SK-N-SH treated with all-trans-retinoic acid at 6 μM for 48 hours (cell line): ENCODE measurements at regions not wholly inside any gene's neighbourhood (a gene's known extent, or its start where the extent isn't known, plus 50 kb on each side); places are given as distances from the start of the nearest gene placed in this dataset.

Experiments
- ATAC-seq: fragments of 200-7000 bp; cut with Tn5 transposase; 3 replicates; pipeline ENCODE4 v1.9.1; 2020; ENCODE audit warnings: mild to moderate bottlenecking, moderate library complexity
- ARNTL ChIP-seq: fragments of 450-650 bp; formaldehyde crosslinking; IDR thresholded peaks from 2 replicates; pipeline ENCODE4 v1.5.0; 2020; ENCODE audit warnings: low read depth, mild to moderate bottlenecking, moderate library complexity, borderline replicate concordance
- BACH2 ChIP-seq: fragments of 250-450 bp; sonication (Bioruptor Pico); IDR thresholded peaks from 2 replicates; pipeline ENCODE4 v1.9.0; 2021; ENCODE audit warnings: mild to moderate bottlenecking, borderline replicate concordance
- CSDC2 ChIP-seq: fragments of 250-450 bp; sonication (Bioruptor Pico); IDR thresholded peaks from 2 replicates; pipeline ENCODE4 v1.5.0; 2020; ENCODE audit warnings: mild to moderate bottlenecking, moderate library complexity
- ESRRG ChIP-seq: fragments of 250-450 bp; sonication (Bioruptor Pico); IDR thresholded peaks from 2 replicates; pipeline ENCODE4 v1.6.1; 2021; ENCODE audit warnings: mild to moderate bottlenecking
- OSR1 ChIP-seq: fragments of 250-450 bp; sonication (Bioruptor Pico); IDR thresholded peaks from 2 replicates; pipeline ENCODE4 v1.8.0; 2022; ENCODE audit warnings: moderate library complexity, mild to moderate bottlenecking, inconsistent platforms
- PPARA ChIP-seq: fragments of 250-450 bp; sonication (Bioruptor Pico); IDR thresholded peaks from 2 replicates; pipeline ENCODE4 v1.5.0; 2020; ENCODE audit warnings: mild to moderate bottlenecking, borderline replicate concordance
- RARB ChIP-seq: fragments of 250-450 bp; sonication (Bioruptor Pico); IDR thresholded peaks from 2 replicates; pipeline ENCODE4 v1.8.0; 2021; ENCODE audit warnings: mild to moderate bottlenecking, moderate library complexity
- SNAI2 ChIP-seq: fragments of 250-450 bp; sonication (Bioruptor Pico); IDR thresholded peaks from 2 replicates; pipeline ENCODE4 v1.5.0; 2020; ENCODE audit warnings: mild to moderate bottlenecking, moderate library complexity
- TCF4 ChIP-seq: fragments of 250-450 bp; sonication (Bioruptor Pico); IDR thresholded peaks from 2 replicates; pipeline ENCODE4 v1.8.0; 2021; ENCODE audit warnings: mild to moderate bottlenecking, moderate library complexity, borderline replicate concordance
- TOX ChIP-seq: fragments of 250-450 bp; sonication (Bioruptor Pico); IDR thresholded peaks from 2 replicates; pipeline ENCODE4 v1.8.0; 2021; ENCODE audit warnings: mild to moderate bottlenecking, moderate library complexity, borderline replicate concordance
- ZC3H10 ChIP-seq: fragments of 250-450 bp; sonication (Bioruptor Pico); IDR thresholded peaks from 2 replicates; pipeline ENCODE4 v1.5.1; 2021; ENCODE audit warnings: mild to moderate bottlenecking, moderate library complexity
- ZFP3 ChIP-seq: fragments of 250-450 bp; sonication (Bioruptor Pico); IDR thresholded peaks from 2 replicates; pipeline ENCODE4 v1.5.0; 2020; ENCODE audit warnings: mild to moderate bottlenecking, moderate library complexity
- ZFP30 ChIP-seq: fragments of 450-650 bp; formaldehyde crosslinking; IDR thresholded peaks from 2 replicates; pipeline ENCODE4 v1.5.0; 2022; ENCODE audit warnings: mild to moderate bottlenecking, moderate library complexity
- ZNF565 ChIP-seq: fragments of 450-650 bp; formaldehyde crosslinking; conservative IDR thresholded peaks from 2 replicates; pipeline ENCODE4 v1.5.0; 2020; ENCODE audit warnings: low read depth, mild to moderate bottlenecking, moderate library complexity
- ZNF70 ChIP-seq: fragments of 450-650 bp; formaldehyde crosslinking; IDR thresholded peaks from 2 replicates; pipeline ENCODE4 v1.5.0; 2020; ENCODE audit warnings: mild to moderate bottlenecking, moderate library complexity
- ZNF8 ChIP-seq: fragments of 450-650 bp; formaldehyde crosslinking; IDR thresholded peaks from 2 replicates; pipeline ENCODE4 v1.5.0; 2020; ENCODE audit warnings: mild to moderate bottlenecking, moderate library complexity
- TF ChIP-seq, protein P1 (sequence below): fragments of 250-450 bp; sonication (Bioruptor Pico); IDR thresholded peaks from 2 replicates; pipeline ENCODE4 v1.5.0; 2020; ENCODE audit warnings: mild to moderate bottlenecking, moderate library complexity
- TF ChIP-seq, protein P2 (sequence below): fragments of 250-450 bp; sonication (Bioruptor Pico); IDR thresholded peaks from 2 replicates; pipeline ENCODE4 v1.5.1; 2021; ENCODE audit warnings: mild to moderate bottlenecking, moderate library complexity
- TF ChIP-seq, protein P3 (sequence below): fragments of 250-450 bp; sonication (Bioruptor Pico); IDR thresholded peaks from 2 replicates; pipeline ENCODE4 v1.5.1; 2020; ENCODE audit warnings: low read depth, mild to moderate bottlenecking, moderate library complexity
- TF ChIP-seq, protein P4 (sequence below): fragments of 250-450 bp; sonication (Bioruptor Pico); IDR thresholded peaks from 2 replicates; pipeline ENCODE4 v1.8.0; 2020; ENCODE audit warnings: mild to moderate bottlenecking, moderate library complexity, borderline replicate concordance

DNA sequence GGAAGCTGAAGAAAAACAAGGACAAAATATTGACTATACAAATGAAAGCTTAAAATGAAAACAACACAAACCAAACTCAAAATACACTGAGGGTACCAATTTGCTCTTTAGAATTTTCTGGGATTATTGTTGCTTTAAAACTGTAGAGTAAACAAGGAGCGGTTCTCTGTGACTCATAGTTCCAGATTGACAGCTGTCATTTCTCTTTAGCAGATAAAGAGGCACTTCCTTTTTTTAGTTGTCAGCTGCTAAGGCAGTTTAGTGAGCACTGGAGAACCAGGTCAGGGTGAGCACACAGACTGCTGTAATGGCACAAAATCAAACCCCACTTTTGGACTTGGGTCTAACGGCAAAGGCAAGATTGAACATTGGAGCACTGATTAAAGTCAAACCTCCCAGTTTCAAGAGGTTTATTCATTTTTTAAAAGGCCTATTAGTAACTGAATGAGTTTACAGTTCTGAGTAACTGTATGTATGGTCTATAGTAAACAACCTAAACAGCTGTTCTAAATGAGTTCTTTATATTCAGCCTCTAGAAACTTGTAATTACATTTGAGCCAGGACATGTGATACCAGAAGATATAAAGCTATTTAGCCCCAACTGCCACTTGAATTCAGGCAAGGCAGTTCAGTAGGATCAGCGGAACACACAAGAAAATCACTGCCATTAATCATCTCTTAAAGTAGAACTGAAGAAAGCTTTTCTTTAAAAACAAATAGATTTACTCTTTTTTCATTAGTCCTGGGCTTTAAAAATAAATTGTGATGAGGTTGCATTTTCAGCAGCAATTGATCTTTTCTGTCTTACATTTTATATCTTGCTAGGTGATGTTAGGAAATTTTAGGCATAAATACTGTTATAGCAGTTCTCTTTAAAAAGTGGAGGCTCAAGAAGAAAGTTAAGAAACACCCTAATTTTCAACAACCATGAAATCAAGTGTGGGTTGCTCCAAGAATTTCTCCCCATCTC, 71.7 kb upstream of the PRICKLE1 start:
- ATAC-seq, result no peak
- TF ChIP-seq, protein P1, sequence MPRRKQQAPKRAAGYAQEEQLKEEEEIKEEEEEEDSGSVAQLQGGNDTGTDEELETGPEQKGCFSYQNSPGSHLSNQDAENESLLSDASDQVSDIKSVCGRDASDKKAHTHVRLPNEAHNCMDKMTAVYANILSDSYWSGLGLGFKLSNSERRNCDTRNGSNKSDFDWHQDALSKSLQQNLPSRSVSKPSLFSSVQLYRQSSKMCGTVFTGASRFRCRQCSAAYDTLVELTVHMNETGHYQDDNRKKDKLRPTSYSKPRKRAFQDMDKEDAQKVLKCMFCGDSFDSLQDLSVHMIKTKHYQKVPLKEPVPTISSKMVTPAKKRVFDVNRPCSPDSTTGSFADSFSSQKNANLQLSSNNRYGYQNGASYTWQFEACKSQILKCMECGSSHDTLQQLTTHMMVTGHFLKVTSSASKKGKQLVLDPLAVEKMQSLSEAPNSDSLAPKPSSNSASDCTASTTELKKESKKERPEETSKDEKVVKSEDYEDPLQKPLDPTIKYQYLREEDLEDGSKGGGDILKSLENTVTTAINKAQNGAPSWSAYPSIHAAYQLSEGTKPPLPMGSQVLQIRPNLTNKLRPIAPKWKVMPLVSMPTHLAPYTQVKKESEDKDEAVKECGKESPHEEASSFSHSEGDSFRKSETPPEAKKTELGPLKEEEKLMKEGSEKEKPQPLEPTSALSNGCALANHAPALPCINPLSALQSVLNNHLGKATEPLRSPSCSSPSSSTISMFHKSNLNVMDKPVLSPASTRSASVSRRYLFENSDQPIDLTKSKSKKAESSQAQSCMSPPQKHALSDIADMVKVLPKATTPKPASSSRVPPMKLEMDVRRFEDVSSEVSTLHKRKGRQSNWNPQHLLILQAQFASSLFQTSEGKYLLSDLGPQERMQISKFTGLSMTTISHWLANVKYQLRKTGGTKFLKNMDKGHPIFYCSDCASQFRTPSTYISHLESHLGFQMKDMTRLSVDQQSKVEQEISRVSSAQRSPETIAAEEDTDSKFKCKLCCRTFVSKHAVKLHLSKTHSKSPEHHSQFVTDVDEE (CRISPR knock-in tag), result no peak
- TF ChIP-seq ARNTL, result no peak
- no peak for TF ChIP-seq ZC3H10 (CRISPR knock-in tag)
- TF ChIP-seq, protein P2, sequence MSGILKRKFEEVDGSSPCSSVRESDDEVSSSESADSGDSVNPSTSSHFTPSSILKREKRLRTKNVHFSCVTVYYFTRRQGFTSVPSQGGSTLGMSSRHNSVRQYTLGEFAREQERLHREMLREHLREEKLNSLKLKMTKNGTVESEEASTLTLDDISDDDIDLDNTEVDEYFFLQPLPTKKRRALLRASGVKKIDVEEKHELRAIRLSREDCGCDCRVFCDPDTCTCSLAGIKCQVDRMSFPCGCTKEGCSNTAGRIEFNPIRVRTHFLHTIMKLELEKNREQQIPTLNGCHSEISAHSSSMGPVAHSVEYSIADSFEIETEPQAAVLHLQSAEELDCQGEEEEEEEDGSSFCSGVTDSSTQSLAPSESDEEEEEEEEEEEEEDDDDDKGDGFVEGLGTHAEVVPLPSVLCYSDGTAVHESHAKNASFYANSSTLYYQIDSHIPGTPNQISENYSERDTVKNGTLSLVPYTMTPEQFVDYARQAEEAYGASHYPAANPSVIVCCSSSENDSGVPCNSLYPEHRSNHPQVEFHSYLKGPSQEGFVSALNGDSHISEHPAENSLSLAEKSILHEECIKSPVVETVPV, result no peak
- no peak for TF ChIP-seq ESRRG (CRISPR knock-in tag)
- TF ChIP-seq ZNF70 (CRISPR knock-in tag), result no peak
- TF ChIP-seq ZNF8 (CRISPR knock-in tag), result no peak
- TF ChIP-seq, all 23 proteins: peak for 0

DNA sequence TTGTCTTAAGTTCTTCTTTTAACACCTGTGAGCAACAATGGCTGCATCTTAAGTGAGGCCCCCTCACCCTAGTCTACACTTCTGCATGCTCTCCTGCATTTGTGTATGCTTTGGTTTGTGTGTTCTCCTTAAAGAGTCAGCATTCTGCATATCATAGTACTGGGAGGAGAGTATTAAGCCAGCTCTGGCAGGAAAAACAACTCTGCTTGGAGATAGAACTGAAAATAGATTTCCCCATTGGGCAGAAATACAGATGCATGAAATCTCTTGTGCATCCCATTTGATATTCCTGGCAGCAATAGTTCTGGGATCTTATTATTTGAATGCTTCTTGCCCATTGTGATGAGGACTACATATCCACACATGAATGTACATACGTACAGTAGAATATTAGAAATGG, 70.6 kb upstream of the PRICKLE1 start:
- no peak for TF ChIP-seq SNAI2 (CRISPR knock-in tag)
- TF ChIP-seq, protein P3, sequence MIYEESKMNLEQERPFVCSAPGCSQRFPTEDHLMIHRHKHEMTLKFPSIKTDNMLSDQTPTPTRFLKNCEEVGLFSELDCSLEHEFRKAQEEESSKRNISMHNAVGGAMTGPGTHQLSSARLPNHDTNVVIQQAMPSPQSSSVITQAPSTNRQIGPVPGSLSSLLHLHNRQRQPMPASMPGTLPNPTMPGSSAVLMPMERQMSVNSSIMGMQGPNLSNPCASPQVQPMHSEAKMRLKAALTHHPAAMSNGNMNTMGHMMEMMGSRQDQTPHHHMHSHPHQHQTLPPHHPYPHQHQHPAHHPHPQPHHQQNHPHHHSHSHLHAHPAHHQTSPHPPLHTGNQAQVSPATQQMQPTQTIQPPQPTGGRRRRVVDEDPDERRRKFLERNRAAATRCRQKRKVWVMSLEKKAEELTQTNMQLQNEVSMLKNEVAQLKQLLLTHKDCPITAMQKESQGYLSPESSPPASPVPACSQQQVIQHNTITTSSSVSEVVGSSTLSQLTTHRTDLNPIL (CRISPR knock-in tag), result no peak
- no peak for TF ChIP-seq ARNTL
- no peak for TF ChIP-seq ZFP30 (CRISPR knock-in tag)
- no peak for TF ChIP-seq ZC3H10 (CRISPR knock-in tag)
- TF ChIP-seq ESRRG (CRISPR knock-in tag), result no peak
- TF ChIP-seq PPARA (CRISPR knock-in tag), result no peak
- TF ChIP-seq TOX (CRISPR knock-in tag), result no peak
- TF ChIP-seq, protein P4, sequence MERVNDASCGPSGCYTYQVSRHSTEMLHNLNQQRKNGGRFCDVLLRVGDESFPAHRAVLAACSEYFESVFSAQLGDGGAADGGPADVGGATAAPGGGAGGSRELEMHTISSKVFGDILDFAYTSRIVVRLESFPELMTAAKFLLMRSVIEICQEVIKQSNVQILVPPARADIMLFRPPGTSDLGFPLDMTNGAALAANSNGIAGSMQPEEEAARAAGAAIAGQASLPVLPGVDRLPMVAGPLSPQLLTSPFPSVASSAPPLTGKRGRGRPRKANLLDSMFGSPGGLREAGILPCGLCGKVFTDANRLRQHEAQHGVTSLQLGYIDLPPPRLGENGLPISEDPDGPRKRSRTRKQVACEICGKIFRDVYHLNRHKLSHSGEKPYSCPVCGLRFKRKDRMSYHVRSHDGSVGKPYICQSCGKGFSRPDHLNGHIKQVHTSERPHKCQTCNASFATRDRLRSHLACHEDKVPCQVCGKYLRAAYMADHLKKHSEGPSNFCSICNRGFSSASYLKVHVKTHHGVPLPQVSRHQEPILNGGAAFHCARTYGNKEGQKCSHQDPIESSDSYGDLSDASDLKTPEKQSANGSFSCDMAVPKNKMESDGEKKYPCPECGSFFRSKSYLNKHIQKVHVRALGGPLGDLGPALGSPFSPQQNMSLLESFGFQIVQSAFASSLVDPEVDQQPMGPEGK, result no peak
- ATAC-seq, result no peak

DNA sequence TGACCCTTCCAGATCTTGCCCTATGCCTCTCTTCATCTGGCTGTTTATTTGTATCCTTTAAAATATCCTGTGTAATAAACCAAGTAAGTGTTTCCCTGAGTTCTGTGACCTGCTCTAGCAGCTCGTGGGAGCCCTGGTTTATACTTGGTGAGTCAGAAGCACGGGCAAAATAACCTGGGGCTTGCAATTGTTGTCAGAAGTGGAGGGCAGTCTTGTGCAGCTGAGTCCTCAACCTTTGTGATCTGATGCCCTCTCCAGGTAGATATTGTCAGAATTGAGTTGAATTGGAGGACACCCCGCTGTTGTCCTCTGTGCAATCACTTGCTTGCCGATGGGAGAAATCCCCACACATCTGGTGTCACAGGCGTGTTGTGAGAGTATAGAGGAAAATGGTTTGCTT, 62.5 kb upstream of the PRICKLE1 start:
- TF ChIP-seq, protein P3 (CRISPR knock-in tag), result no peak
- TF ChIP-seq ZFP30 (CRISPR knock-in tag) (no peak), SNAI2 (CRISPR knock-in tag) (no peak), ZFP3 (CRISPR knock-in tag) (no peak), RARB (CRISPR knock-in tag) (no peak), ZNF565 (CRISPR knock-in tag) (no peak), ESRRG (CRISPR knock-in tag) (no peak), PPARA (CRISPR knock-in tag) (no peak), ARNTL (no peak), OSR1 (CRISPR knock-in tag) (no peak), ZC3H10 (CRISPR knock-in tag) (no peak), TCF4 (CRISPR knock-in tag) (no peak), BACH2 (no peak), ZNF8 (CRISPR knock-in tag) (no peak), CSDC2 (CRISPR knock-in tag) (no peak)
- TF ChIP-seq, protein P2, result no peak
- TF ChIP-seq, protein P1 (CRISPR knock-in tag), result no peak
- TF ChIP-seq, protein P4, result no peak
- ATAC-seq, result no peak
